Breast epithelium (tissue), 4 donors: ENCODE measurements at regions not wholly inside any gene's neighbourhood (a gene's known extent, or its start where the extent isn't known, plus 50 kb on each side); places are given as distances from the start of the nearest gene placed in this dataset.
"Not testable (repeated sequence)": the region's sequence is repeated elsewhere in the genome, so short reads cannot be mapped to it uniquely, and the experiment has no call there.

Experiments used
- DNase-seq, 2 donors: peaks; one replicate each; pipeline ENCODE4 v3.0.0-alpha.2; 2019; ENCODE audit warnings: low spot score in 2 of 2
- H3K27ac ChIP-seq, 2 donors: fragments of 200-600 bp; sonication (generic) in 1 of 2; one replicate each; pipeline ENCODE4 v1.5.1; 2016 to 2019; ENCODE audit warnings: mild to moderate bottlenecking in 1 of 2
- H3K27me3 ChIP-seq, 2 donors: fragments of 200-600 bp; sonication (generic) in 1 of 2; one replicate each; pipeline versions ENCODE4 v1.5.1 to v1.6.0; 2017 to 2019; ENCODE audit warnings: control low read depth in 1 of 2, mild to moderate bottlenecking in 1 of 2
- H3K36me3 ChIP-seq: fragments of 200-600 bp; one replicate; pipeline ENCODE4 v1.5.1; 2019
- H3K4me1 ChIP-seq, 2 donors: fragments of 200-600 bp; sonication (generic); one replicate each; pipeline ENCODE4 v1.5.1; 2016 to 2019; ENCODE audit warnings: control low read depth in 1 of 2
- H3K4me3 ChIP-seq, 3 donors: fragments of 200-600 bp; sonication (generic); 1 replicate in 2 of 3; 2 replicates in 1 of 3; pipeline ENCODE4 v1.5.1; 2016 to 2019; ENCODE audit warnings: mild to moderate bottlenecking in 3 of 3, moderate library complexity in 2 of 3
- H3K9me3 ChIP-seq, 2 donors: fragments of 200-600 bp; sonication (generic) in 1 of 2; one replicate each; pipeline ENCODE4 v1.5.1; 2016 to 2019; ENCODE audit warnings: control low read depth in 1 of 2
- CTCF ChIP-seq, 3 donors: fragments of 450-650 bp; IDR thresholded peaks; one replicate each; pipeline ENCODE4 v1.5.1; 2016 to 2017; ENCODE audit warnings: antibody characterized with exemption in 3 of 3, mild to moderate bottlenecking in 3 of 3, moderate library complexity in 3 of 3
- POLR2A ChIP-seq: fragments of 450-650 bp; IDR thresholded peaks from one replicate; pipeline ENCODE4 v1.6.1; 2016; ENCODE audit warnings: antibody characterized with exemption, mild to moderate bottlenecking, moderate library complexity
- POLR2AphosphoS5 ChIP-seq, 3 donors: sonication (generic); formaldehyde crosslinking; IDR thresholded peaks; one replicate each; pipeline ENCODE4 v1.6.1; 2017; ENCODE audit warnings: antibody characterized with exemption in 3 of 3
- intact Hi-C: fragments of 100-400 bp; cut with DNase I; formaldehyde crosslinking; loops from one replicate; pipeline ENCODE4 v1.15.1; 2023; ENCODE audit warnings: low total_unique reads

DNA sequence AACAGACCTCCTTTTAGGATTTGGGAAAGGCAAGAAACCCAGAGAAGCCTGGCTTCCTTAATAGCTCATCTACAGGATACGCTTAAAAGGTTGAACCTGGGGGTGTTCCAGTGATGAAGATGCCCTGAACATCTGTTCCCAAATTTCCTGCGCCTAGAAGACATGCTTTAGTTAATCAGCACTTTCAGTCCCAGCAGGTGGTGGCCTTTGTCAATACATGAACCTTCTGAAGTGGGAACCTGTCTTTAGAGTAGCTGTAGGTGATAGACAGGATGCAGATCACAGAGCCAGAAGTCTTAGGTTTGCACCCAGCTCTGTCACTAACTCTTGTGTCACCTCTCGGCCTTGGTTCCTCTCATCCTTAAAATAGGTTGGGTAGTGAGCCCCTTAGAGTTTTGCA, 149.7 kb upstream of the SYNPR start:
- TF ChIP-seq POLR2A (no peak), POLR2AphosphoS5 (IDR thresholded peaks at IDR 0.05) (no peak), CTCF (IDR thresholded peaks at IDR 0.05) (no peak)
- intact Hi-C loops: no loop called here
- Histone ChIP-seq H3K9me3 (no peaks in the 10 kb centered on the region), H3K27ac (no peak overlapping the region), H3K36me3 (no peaks in the 10 kb centered on the region), H3K4me1 (no peaks in the 10 kb centered on the region), H3K27me3 (no peaks in the 10 kb centered on the region), H3K4me3 (no peak overlapping the region)
- DNase-seq: no peak

DNA sequence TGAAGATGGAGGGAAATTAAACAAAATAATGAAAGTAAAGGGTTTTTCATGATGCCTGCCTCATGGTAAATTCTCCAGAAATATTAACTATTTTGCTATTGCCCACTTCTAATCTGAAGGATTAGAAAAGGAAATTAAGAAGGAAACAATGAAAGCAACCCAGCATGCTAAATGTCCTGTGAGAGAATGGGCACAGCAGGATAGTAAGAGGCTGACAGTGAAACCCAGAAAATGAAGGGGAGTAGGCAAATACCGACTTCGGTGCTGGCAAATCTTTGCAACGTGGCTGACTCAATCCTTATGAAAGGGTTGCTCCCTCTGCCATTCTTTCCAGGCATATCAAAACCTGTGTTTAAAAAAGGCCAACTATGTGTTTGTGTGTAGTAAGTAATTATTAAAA, 147.5 kb upstream of the SYNPR start:
- Histone ChIP-seq H3K4me3 (no peak overlapping the region), H3K27me3 (no peaks in the 10 kb centered on the region), H3K4me1 (no peaks in the 10 kb centered on the region), H3K9me3 (no peaks in the 10 kb centered on the region), H3K36me3 (no peaks in the 10 kb centered on the region), H3K27ac (no peak overlapping the region)
- intact Hi-C loops: no loop called here
- TF ChIP-seq POLR2AphosphoS5 (IDR thresholded peaks at IDR 0.05) (no peak), POLR2A (no peak), CTCF (IDR thresholded peaks at IDR 0.05) (no peak)
- no peak for DNase-seq

- Histone ChIP-seq H3K27me3 (no peaks in the 10 kb centered on the region), H3K4me1 (no peaks in the 10 kb centered on the region), H3K9me3 (no peaks in the 10 kb centered on the region), H3K4me3 (no peak overlapping the region), H3K27ac (no peak overlapping the region), H3K36me3 (no peaks in the 10 kb centered on the region)
- intact Hi-C loops: no loop called here
- no peak for TF ChIP-seq CTCF (IDR thresholded peaks at IDR 0.05)
- DNase-seq: no peak
Observed at GRCh38 chr3:63132461-63133250, 145.5 kb upstream of the SYNPR start.

DNA sequence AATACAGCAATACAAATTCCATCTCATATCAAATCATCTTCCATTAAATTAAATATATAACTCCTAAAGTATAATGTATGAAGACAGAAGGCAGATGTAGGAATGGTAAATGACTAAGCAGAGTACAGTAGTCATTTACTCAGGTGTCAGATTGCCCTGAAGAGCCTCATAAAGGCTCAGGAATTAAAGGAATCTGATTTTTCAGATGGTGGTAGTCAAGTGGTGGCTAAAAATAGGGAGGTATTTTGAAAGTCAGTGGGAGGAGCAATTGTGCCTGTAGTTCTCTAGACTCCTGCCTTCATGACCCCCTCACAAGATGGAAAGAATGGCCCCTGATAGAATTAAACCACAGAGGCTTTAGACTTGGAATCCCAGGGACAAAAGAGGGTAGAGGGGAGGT, 142.7 kb upstream of the SYNPR start:
- no peak for DNase-seq
- H3K36me3 ChIP-seq: no peaks in the 10 kb centered on the region
- no peaks in the 10 kb centered on the region for H3K4me1 ChIP-seq
- no peak overlapping the region for H3K4me3 ChIP-seq
- no peaks in the 10 kb centered on the region for H3K27me3 ChIP-seq
- TF ChIP-seq CTCF (IDR thresholded peaks at IDR 0.05) (no peak), POLR2AphosphoS5 (IDR thresholded peaks at IDR 0.05) (no peak), POLR2A (no peak)
- no peak overlapping the region for H3K27ac ChIP-seq
- H3K9me3 ChIP-seq: no peaks in the 10 kb centered on the region
- intact Hi-C loops: no loop called here

- H3K27ac ChIP-seq, H3K9me3 ChIP-seq, H3K4me1 ChIP-seq, H3K36me3 ChIP-seq, H3K4me3 ChIP-seq, intact Hi-C loops, H3K27me3 ChIP-seq, DNase-seq: not testable (repeated sequence)
Observed at GRCh38 chr3:63136249-63136648, 141.9 kb upstream of the SYNPR start.

DNA sequence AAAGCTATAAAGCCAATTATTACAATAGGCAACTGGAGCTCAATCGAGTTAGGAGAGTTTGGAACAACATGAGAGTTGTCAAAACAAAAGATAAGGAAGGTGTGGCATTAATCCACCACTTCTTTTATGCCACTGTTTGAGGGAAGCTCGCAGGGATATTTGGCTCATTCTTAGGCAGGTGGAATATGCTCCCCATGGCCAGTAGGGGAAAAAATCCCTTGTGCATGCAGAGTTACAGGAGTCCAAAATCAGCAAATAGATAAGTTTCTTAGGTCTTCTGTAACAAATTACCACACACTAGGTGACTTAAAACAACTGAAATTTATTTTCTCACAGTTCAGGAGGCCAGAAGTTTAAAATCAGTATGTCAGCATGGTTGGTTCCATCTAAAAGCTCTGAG, 135.4 kb upstream of the SYNPR start:
- intact Hi-C loops: no loop called here
- Histone ChIP-seq H3K9me3 (peaks cover 0 to 15% of the 10 kb centered on the region in 2 donors), H3K4me3 (no peak overlapping the region), H3K4me1 (no peaks in the 10 kb centered on the region), H3K36me3 (no peaks in the 10 kb centered on the region), H3K27me3 (no peaks in the 10 kb centered on the region), H3K27ac (no peak overlapping the region)
- TF ChIP-seq CTCF (IDR thresholded peaks at IDR 0.05): no peak
- no peak for TF ChIP-seq POLR2A
- TF ChIP-seq POLR2AphosphoS5 (IDR thresholded peaks at IDR 0.05): no peak
- no peak for DNase-seq
